Retinal pigment epithelial cell (primary cell): ENCODE measurements at regions not wholly inside any gene's neighbourhood (a gene's known extent, or its start where the extent isn't known, plus 50 kb on each side); places are given as distances from the start of the nearest gene placed in this dataset.

Experiments
- DNase-seq: peaks from one replicate; pipeline ENCODE4 v3.0.0-alpha.2; 2010; ENCODE audit warnings: low read depth
- H3K4me3 ChIP-seq: 2 replicates; pipeline ENCODE4 v1.5.1; 2011; ENCODE audit warnings: mild to moderate bottlenecking, low read length, control low read depth, moderate library complexity
- CTCF ChIP-seq: conservative IDR thresholded peaks from 2 replicates; pipeline ENCODE4 v1.5.1; 2011; ENCODE audit warnings: low read depth, low read length, control low read depth, inconsistent platforms

DNA sequence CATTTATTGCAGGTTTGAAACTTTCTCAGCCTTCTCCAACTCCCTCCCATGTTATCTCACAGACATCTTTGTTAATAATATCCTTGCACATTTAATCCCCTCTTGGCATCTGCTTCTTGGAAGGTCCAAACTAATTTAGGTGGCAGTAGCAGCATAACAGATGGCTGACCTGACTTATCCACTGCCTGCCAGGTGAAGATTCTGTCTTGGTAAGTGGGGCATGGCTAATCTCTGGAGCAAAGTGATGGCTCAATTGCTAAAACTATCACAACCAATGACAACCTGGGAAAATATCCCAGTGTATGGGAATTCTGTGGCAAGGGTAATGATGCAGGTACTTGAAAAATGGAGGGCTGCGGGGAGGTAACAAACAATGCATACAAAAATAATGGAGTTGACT, 58.2 kb upstream of the ALG10B start:
- no peak overlapping the region for H3K4me3 ChIP-seq
- no peak for DNase-seq
- no peak for TF ChIP-seq CTCF
